ENCODE measurements at regions not wholly inside any gene's neighbourhood (a gene's known extent, or its start where the extent isn't known, plus 50 kb on each side); places are given as distances from the start of the nearest gene placed in this dataset.

GRCh38 chr13:34467450-34468083 is 474.5 kb upstream of the NBEA start:
- no peak overlapping the region for H3K4me3 ChIP-seq (ENCODE audit: low read depth, low read length)
- TF ChIP-seq CTCF (IDR thresholded peaks at IDR 0.05; ENCODE audit: low read depth, low read length, missing control alignments) = no peak
- DNase-seq (ENCODE audit: low read depth) = no peak

- no peak for DNase-seq (ENCODE audit: low read depth)
- TF ChIP-seq CTCF (IDR thresholded peaks at IDR 0.05; ENCODE audit: low read depth, low read length, missing control alignments) = no peak
- no peak overlapping the region for H3K4me3 ChIP-seq (ENCODE audit: low read depth, low read length)
These were observed 472.7 kb upstream of the NBEA start for GRCh38 chr13:34469196-34469986.

GRCh38 chr13:34474187-34474868 is 467.7 kb upstream of the NBEA start:
- TF ChIP-seq CTCF (IDR thresholded peaks at IDR 0.05; ENCODE audit: low read depth, low read length, missing control alignments) = no peak
- no peak overlapping the region for H3K4me3 ChIP-seq (ENCODE audit: low read depth, low read length)
- no peak for DNase-seq (ENCODE audit: low read depth)

- no peak for TF ChIP-seq CTCF (IDR thresholded peaks at IDR 0.05; ENCODE audit: low read depth, low read length, missing control alignments)
- H3K4me3 ChIP-seq (ENCODE audit: low read depth, low read length) = no peak overlapping the region
- DNase-seq (ENCODE audit: low read depth) = no peak
These were observed 463.7 kb upstream of the NBEA start for GRCh38 chr13:34478376-34478775.

- DNase-seq (ENCODE audit: low read depth) = no peak
These were observed 440.1 kb upstream of the NBEA start for GRCh38 chr13:34502011-34502410.

GRCh38 chr13:34502621-34503020 is 439.4 kb upstream of the NBEA start:
- no peak overlapping the region for H3K4me3 ChIP-seq (ENCODE audit: low read depth, low read length)
- DNase-seq (ENCODE audit: low read depth) = no peak
- TF ChIP-seq CTCF (IDR thresholded peaks at IDR 0.05; ENCODE audit: low read depth, low read length, missing control alignments) = no peak

More at GRCh38 chr13:34502011-34502410, 440.1 kb upstream of the NBEA start:
- no peak overlapping the region for H3K4me3 ChIP-seq (ENCODE audit: low read depth, low read length)
- no peak for TF ChIP-seq CTCF (IDR thresholded peaks at IDR 0.05; ENCODE audit: low read depth, low read length, missing control alignments)

Data from GM12864 (cell line).